Mesenchymal stem cell (in vitro differentiated cells and primary cell): ENCODE measurements at regions not wholly inside any gene's neighbourhood (a gene's known extent, or its start where the extent isn't known, plus 50 kb on each side); places are given as distances from the start of the nearest gene placed in this dataset.

Experiments used
- DNase-seq: peaks from one replicate; pipeline ENCODE4 v3.0.0-alpha.2; 2013
- H2AFZ ChIP-seq: one replicate; pipeline ENCODE4 v1.6.1; 2013; ENCODE audit warnings: low read depth, mild to moderate bottlenecking, control low read depth, inconsistent platforms, low read length, moderate library complexity
- H2AK5ac ChIP-seq: 2 replicates; pipeline ENCODE4 v1.6.1; 2013; ENCODE audit warnings: low read length, moderate library complexity, mild to moderate bottlenecking, inconsistent platforms; ENCODE audit not compliant: severe bottlenecking
- H2BK120ac ChIP-seq: one replicate; pipeline ENCODE4 v1.6.1; 2013; ENCODE audit warnings: low read depth, mild to moderate bottlenecking, inconsistent platforms, low read length, moderate library complexity
- H2BK12ac ChIP-seq, 2 experiments: one replicate each; pipeline ENCODE4 v1.6.1; 2013; ENCODE audit warnings: inconsistent platforms in 2 of 2, low read length in 2 of 2, mild to moderate bottlenecking in 2 of 2, moderate library complexity in 2 of 2, control low read depth in 1 of 2
- H2BK15ac ChIP-seq: one replicate; pipeline ENCODE4 v1.6.1; 2013; ENCODE audit warnings: mild to moderate bottlenecking, low read depth, inconsistent platforms; ENCODE audit not compliant: poor library complexity, severe bottlenecking
- H2BK5ac ChIP-seq: 2 replicates; pipeline ENCODE4 v1.6.1; 2013; ENCODE audit warnings: low read depth, mild to moderate bottlenecking, low read length, control low read depth, inconsistent platforms; ENCODE audit not compliant: poor library complexity, severe bottlenecking
- H3K14ac ChIP-seq, 2 experiments: one replicate each; pipeline ENCODE4 v1.6.1; 2013; ENCODE audit warnings: inconsistent platforms in 2 of 2, low read length in 2 of 2, control low read depth in 1 of 2, mild to moderate bottlenecking in 1 of 2, moderate library complexity in 1 of 2
- H3K18ac ChIP-seq, 2 experiments: one replicate each; pipeline ENCODE4 v1.6.1; 2013; ENCODE audit warnings: inconsistent platforms in 2 of 2, low read length in 2 of 2, control low read depth in 1 of 2, low read depth in 1 of 2, mild to moderate bottlenecking in 1 of 2
- H3K23ac ChIP-seq, 2 experiments: one replicate each; pipeline ENCODE4 v1.6.1; 2013; ENCODE audit warnings: inconsistent platforms in 2 of 2, low read length in 2 of 2, mild to moderate bottlenecking in 2 of 2, moderate library complexity in 2 of 2, control low read depth in 1 of 2
- H3K27ac ChIP-seq: 2 replicates; pipeline ENCODE4 v1.5.1; 2013; ENCODE audit warnings: mild to moderate bottlenecking, moderate library complexity, low read length, control low read depth, inconsistent platforms; ENCODE audit not compliant: poor library complexity, severe bottlenecking
- H3K27me3 ChIP-seq, 2 experiments: 2 replicates each; pipeline versions ENCODE4 v1.6.1 to v1.7.0; 2013; ENCODE audit warnings: low read length in 2 of 2, mild to moderate bottlenecking in 2 of 2, moderate library complexity in 2 of 2, control low read depth in 1 of 2, inconsistent platforms in 1 of 2; ENCODE audit not compliant: control insufficient read depth in 1 of 2, insufficient read depth in 1 of 2
- H3K36me3 ChIP-seq, 2 experiments: 2 replicates each; pipeline versions ENCODE4 v1.6.1 to v1.7.0; 2013; ENCODE audit warnings: low read length in 2 of 2, control low read depth in 1 of 2, inconsistent platforms in 1 of 2, low read depth in 1 of 2, mild to moderate bottlenecking in 1 of 2; ENCODE audit not compliant: insufficient read depth in 2 of 2, control insufficient read depth in 1 of 2
- H3K4ac ChIP-seq, 2 experiments: one replicate each; pipeline ENCODE4 v1.6.1; 2013; ENCODE audit warnings: inconsistent platforms in 2 of 2, low read length in 2 of 2, mild to moderate bottlenecking in 2 of 2, moderate library complexity in 2 of 2, control low read depth in 1 of 2, low read depth in 1 of 2
- H3K4me1 ChIP-seq: 2 replicates; pipeline ENCODE4 v1.6.1; 2013; ENCODE audit warnings: low read depth, low read length, control low read depth; ENCODE audit not compliant: control insufficient read depth, insufficient read depth
- H3K4me2 ChIP-seq: 2 replicates; pipeline ENCODE4 v1.6.1; 2013; ENCODE audit warnings: low read length, mild to moderate bottlenecking, inconsistent platforms; ENCODE audit not compliant: poor library complexity, severe bottlenecking
- H3K4me3 ChIP-seq, 2 experiments: 2 replicates each; pipeline versions ENCODE4 v1.5.1 to v1.7.0; 2013; ENCODE audit warnings: low read length in 2 of 2, mild to moderate bottlenecking in 2 of 2, control low read depth in 1 of 2, low read depth in 1 of 2; ENCODE audit not compliant: insufficient read depth in 1 of 2
- H3K79me1 ChIP-seq: replicated peaks from 2 replicates; pipeline ENCODE4 v1.6.1; 2013; ENCODE audit warnings: mild to moderate bottlenecking, control low read depth, low read length, inconsistent platforms; ENCODE audit not compliant: poor library complexity, severe bottlenecking
- H3K9ac ChIP-seq: 2 replicates; pipeline ENCODE4 v1.7.0; 2013; ENCODE audit warnings: mild to moderate bottlenecking, low read length, moderate library complexity
- H3K9me3 ChIP-seq: 2 replicates; pipeline ENCODE4 v1.7.0; 2013; ENCODE audit warnings: mild to moderate bottlenecking, low read length; ENCODE audit not compliant: control insufficient read depth
- H4K8ac ChIP-seq: one replicate; pipeline ENCODE4 v1.6.1; 2013; ENCODE audit warnings: inconsistent platforms, mild to moderate bottlenecking, low read length, moderate library complexity
- H4K91ac ChIP-seq: one replicate; pipeline ENCODE4 v1.6.1; 2013; ENCODE audit warnings: mild to moderate bottlenecking, low read length, inconsistent platforms
- WGBS: methylation state at CpG from one replicate; pipeline ENCODE4 v1.1.7; 2013; ENCODE audit warnings: mixed read lengths; 5-methylcytosine and 5-hydroxymethylcytosine counted together

- no peak overlapping the region for H3K4ac ChIP-seq
- H4K8ac ChIP-seq = no peak overlapping the region
- no peak overlapping the region for H2AK5ac ChIP-seq
- H3K9ac ChIP-seq = no peak overlapping the region
- H3K9me3 ChIP-seq = no peaks in the 10 kb centered on the region
- H3K36me3 ChIP-seq = no peaks in the 10 kb centered on the region
- H3K23ac ChIP-seq = no peak overlapping the region
- no peak overlapping the region for H3K4me2 ChIP-seq
- no peak overlapping the region for H2BK15ac ChIP-seq
- H4K91ac ChIP-seq = no peak overlapping the region
- WGBS = 5% methylated on average over 1 of the region's 2 CpGs
- no peaks in the 10 kb centered on the region for H3K27me3 ChIP-seq
- no peak for DNase-seq
- no peak overlapping the region for H3K18ac ChIP-seq
- H3K4me3 ChIP-seq = no peak overlapping the region
- H3K27ac ChIP-seq = no peak overlapping the region
- no peaks in the 10 kb centered on the region for H3K79me1 ChIP-seq
- H2BK120ac ChIP-seq = no peak overlapping the region
- no peaks in the 10 kb centered on the region for H3K4me1 ChIP-seq
- H2AFZ ChIP-seq = no peak overlapping the region
- no peak overlapping the region for H2BK12ac ChIP-seq
- no peak overlapping the region for H2BK5ac ChIP-seq
- no peak overlapping the region for H3K14ac ChIP-seq
Measured at GRCh38 chr5:39561421-39561820, 136.6 kb upstream of the DAB2 start.

- no peak overlapping the region for H4K91ac ChIP-seq
- no peaks in the 10 kb centered on the region for H3K9me3 ChIP-seq
- no peaks in the 10 kb centered on the region for H3K79me1 ChIP-seq
- WGBS = 100% methylated on average over 2 of the region's 2 CpGs
- H2BK15ac ChIP-seq = no peak overlapping the region
- no peak overlapping the region for H3K4ac ChIP-seq
- no peak overlapping the region for H4K8ac ChIP-seq
- H2AFZ ChIP-seq = no peak overlapping the region
- H2BK120ac ChIP-seq = no peak overlapping the region
- no peaks in the 10 kb centered on the region for H3K4me1 ChIP-seq
- H2BK5ac ChIP-seq = no peak overlapping the region
- H3K14ac ChIP-seq = no peak overlapping the region
- H3K23ac ChIP-seq = no peak overlapping the region
- H3K27me3 ChIP-seq = no peaks in the 10 kb centered on the region
- no peak overlapping the region for H3K4me3 ChIP-seq
- no peak overlapping the region for H2BK12ac ChIP-seq
- DNase-seq = no peak
- no peak overlapping the region for H3K27ac ChIP-seq
- H3K9ac ChIP-seq = no peak overlapping the region
- H3K18ac ChIP-seq = no peak overlapping the region
- no peak overlapping the region for H2AK5ac ChIP-seq
- no peaks in the 10 kb centered on the region for H3K36me3 ChIP-seq
- no peak overlapping the region for H3K4me2 ChIP-seq
Measured at GRCh38 chr5:39560726-39561125, 135.9 kb upstream of the DAB2 start.

- Histone ChIP-seq H3K4ac (no peak overlapping the region), H3K23ac (no peak overlapping the region), H3K9me3 (no peaks in the 10 kb centered on the region), H2AFZ (no peak overlapping the region), H3K4me3 (no peak overlapping the region), H2BK5ac (no peak overlapping the region), H2AK5ac (no peak overlapping the region), H2BK120ac (no peak overlapping the region), H3K36me3 (no peaks in the 10 kb centered on the region), H2BK12ac (no peak overlapping the region), H2BK15ac (no peak overlapping the region), H3K27me3 (no peaks in the 10 kb centered on the region), H3K79me1 (no peaks in the 10 kb centered on the region), H3K4me2 (no peak overlapping the region), H3K4me1 (no peaks in the 10 kb centered on the region), H3K18ac (no peak overlapping the region), H4K91ac (no peak overlapping the region), H3K9ac (no peak overlapping the region), H3K14ac (no peak overlapping the region), H3K27ac (no peak overlapping the region), H4K8ac (no peak overlapping the region)
- WGBS = 85% methylated on average over 1 of the region's 2 CpGs
- DNase-seq = no peak
Measured at GRCh38 chr5:39559923-39560322, 135.1 kb upstream of the DAB2 start.

- Histone ChIP-seq H3K4me1 (no peaks in the 10 kb centered on the region), H3K4ac (no peak overlapping the region), H3K27me3 (no peaks in the 10 kb centered on the region), H3K79me1 (no peaks in the 10 kb centered on the region), H3K4me3 (no peak overlapping the region), H3K14ac (no peak overlapping the region), H4K8ac (no peak overlapping the region), H2BK120ac (no peak overlapping the region), H2AFZ (no peak overlapping the region), H3K9me3 (no peaks in the 10 kb centered on the region), H2BK5ac (no peak overlapping the region), H4K91ac (no peak overlapping the region), H3K27ac (no peak overlapping the region), H3K18ac (no peak overlapping the region), H3K23ac (no peak overlapping the region), H2BK12ac (no peak overlapping the region), H3K9ac (no peak overlapping the region), H2BK15ac (no peak overlapping the region), H3K36me3 (no peaks in the 10 kb centered on the region), H2AK5ac (no peak overlapping the region), H3K4me2 (no peak overlapping the region)
- WGBS = 89% methylated on average over 1 of the region's 3 CpGs
- DNase-seq = no peak
Measured at GRCh38 chr5:39558541-39558940, 133.8 kb upstream of the DAB2 start.
